ENCODE measurements at regions not wholly inside any gene's neighbourhood (a gene's known extent, or its start where the extent isn't known, plus 50 kb on each side); places are given as distances from the start of the nearest gene placed in this dataset.

DNA sequence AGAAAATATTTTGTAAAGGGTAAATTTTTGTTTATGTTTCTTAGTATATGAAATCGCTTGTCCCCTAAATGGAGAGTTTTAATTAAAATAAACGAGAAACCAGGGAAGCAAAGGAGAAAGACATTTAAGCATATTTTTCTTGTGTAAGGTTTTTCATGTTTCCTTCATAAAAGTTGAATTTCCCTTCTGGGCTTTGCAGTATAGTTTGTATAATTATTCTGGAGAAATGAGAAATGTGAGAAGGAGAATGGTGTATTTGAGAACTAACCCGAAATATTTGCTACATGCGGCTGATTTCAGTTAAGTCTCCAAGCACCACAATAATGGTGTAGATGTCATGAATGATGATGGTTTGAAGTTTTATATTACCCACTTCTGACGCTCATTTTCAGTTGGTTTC is 307.7 kb upstream of the SEL1L start:
- no peak for TF ChIP-seq POLR2AphosphoS5 (IDR thresholded peaks at IDR 0.05; ENCODE audit: low read depth, low read length)
- TF ChIP-seq, protein P1, sequence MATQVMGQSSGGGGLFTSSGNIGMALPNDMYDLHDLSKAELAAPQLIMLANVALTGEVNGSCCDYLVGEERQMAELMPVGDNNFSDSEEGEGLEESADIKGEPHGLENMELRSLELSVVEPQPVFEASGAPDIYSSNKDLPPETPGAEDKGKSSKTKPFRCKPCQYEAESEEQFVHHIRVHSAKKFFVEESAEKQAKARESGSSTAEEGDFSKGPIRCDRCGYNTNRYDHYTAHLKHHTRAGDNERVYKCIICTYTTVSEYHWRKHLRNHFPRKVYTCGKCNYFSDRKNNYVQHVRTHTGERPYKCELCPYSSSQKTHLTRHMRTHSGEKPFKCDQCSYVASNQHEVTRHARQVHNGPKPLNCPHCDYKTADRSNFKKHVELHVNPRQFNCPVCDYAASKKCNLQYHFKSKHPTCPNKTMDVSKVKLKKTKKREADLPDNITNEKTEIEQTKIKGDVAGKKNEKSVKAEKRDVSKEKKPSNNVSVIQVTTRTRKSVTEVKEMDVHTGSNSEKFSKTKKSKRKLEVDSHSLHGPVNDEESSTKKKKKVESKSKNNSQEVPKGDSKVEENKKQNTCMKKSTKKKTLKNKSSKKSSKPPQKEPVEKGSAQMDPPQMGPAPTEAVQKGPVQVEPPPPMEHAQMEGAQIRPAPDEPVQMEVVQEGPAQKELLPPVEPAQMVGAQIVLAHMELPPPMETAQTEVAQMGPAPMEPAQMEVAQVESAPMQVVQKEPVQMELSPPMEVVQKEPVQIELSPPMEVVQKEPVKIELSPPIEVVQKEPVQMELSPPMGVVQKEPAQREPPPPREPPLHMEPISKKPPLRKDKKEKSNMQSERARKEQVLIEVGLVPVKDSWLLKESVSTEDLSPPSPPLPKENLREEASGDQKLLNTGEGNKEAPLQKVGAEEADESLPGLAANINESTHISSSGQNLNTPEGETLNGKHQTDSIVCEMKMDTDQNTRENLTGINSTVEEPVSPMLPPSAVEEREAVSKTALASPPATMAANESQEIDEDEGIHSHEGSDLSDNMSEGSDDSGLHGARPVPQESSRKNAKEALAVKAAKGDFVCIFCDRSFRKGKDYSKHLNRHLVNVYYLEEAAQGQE (IDR thresholded peaks at IDR 0.05; ENCODE audit: insufficient read depth in 1 of 2, low read depth in 2 of 2, low read length in 2 of 2), result no peak
- no peak for TF ChIP-seq TAF1 (IDR thresholded peaks at IDR 0.05; ENCODE audit: borderline replicate concordance, insufficient read depth, low read length)
